DMS114 treated with DMSO at 0.1 percent for 48 hours (cell line): ENCODE measurements at regions not wholly inside any gene's neighbourhood (a gene's known extent, or its start where the extent isn't known, plus 50 kb on each side); places are given as distances from the start of the nearest gene placed in this dataset.
"Not testable (repeated sequence)": the region's sequence is repeated elsewhere in the genome, so short reads cannot be mapped to it uniquely, and the experiment has no call there.

Experiments used
- DNase-seq: peaks from one replicate; lab custom pipeline; 2025; ENCODE audit not compliant: unreplicated experiment; lab: John Stamatoyannopoulos, UW

- not testable (repeated sequence) for DNase-seq
These were observed 61.7 kb downstream of the DMRTA1 start for GRCh38 chr9:22508354-22508753.

GRCh38 chr9:22508790-22509189 lies 62.2 kb downstream of the DMRTA1 start:
- DNase-seq = no peak

GRCh38 chr9:22512495-22512894 lies 65.9 kb downstream of the DMRTA1 start:
- no peak for DNase-seq

- no peak for DNase-seq
These were observed 68.2 kb downstream of the DMRTA1 start for GRCh38 chr9:22514871-22515270.

- DNase-seq = no peak
These were observed 75.6 kb downstream of the DMRTA1 start for GRCh38 chr9:22522206-22522740.

- DNase-seq = no peak
These were observed 81.9 kb downstream of the DMRTA1 start for GRCh38 chr9:22528485-22528884.

- DNase-seq = no peak
These were observed 83.0 kb downstream of the DMRTA1 start for GRCh38 chr9:22529426-22530199.

- no peak for DNase-seq
These were observed 89.2 kb downstream of the DMRTA1 start for GRCh38 chr9:22535780-22536179.

- no peak for DNase-seq
These were observed 91.1 kb downstream of the DMRTA1 start for GRCh38 chr9:22537721-22538120.

- DNase-seq = no peak
These were observed 102.0 kb downstream of the DMRTA1 start for GRCh38 chr9:22548625-22549024.

GRCh38 chr9:22574740-22575139 lies 128.1 kb downstream of the DMRTA1 start:
- no peak for DNase-seq

GRCh38 chr9:22580788-22581187 lies 134.2 kb downstream of the DMRTA1 start:
- no peak for DNase-seq

GRCh38 chr9:22582221-22582620 lies 135.6 kb downstream of the DMRTA1 start:
- DNase-seq = no peak

GRCh38 chr9:22588918-22589317 lies 142.3 kb downstream of the DMRTA1 start:
- DNase-seq = no peak

GRCh38 chr9:22590336-22591033 lies 143.9 kb downstream of the DMRTA1 start:
- no peak for DNase-seq

GRCh38 chr9:22595805-22596204 lies 149.2 kb downstream of the DMRTA1 start:
- DNase-seq = no peak

GRCh38 chr9:22617156-22617555 lies 170.5 kb downstream of the DMRTA1 start:
- no peak for DNase-seq

- DNase-seq = no peak
These were observed 176.2 kb downstream of the DMRTA1 start for GRCh38 chr9:22622815-22623214.

- no peak for DNase-seq
These were observed 176.6 kb downstream of the DMRTA1 start for GRCh38 chr9:22623236-22623635.

- DNase-seq = no peak
These were observed 178.9 kb downstream of the DMRTA1 start for GRCh38 chr9:22625540-22625939.

- no peak for DNase-seq
These were observed 196.9 kb downstream of the DMRTA1 start for GRCh38 chr9:22643541-22643940.

GRCh38 chr9:22645893-22646292 lies 199.3 kb downstream of the DMRTA1 start:
- no peak for DNase-seq
